HG02798 (cell line): ENCODE measurements at regions not wholly inside any gene's neighbourhood (a gene's known extent, or its start where the extent isn't known, plus 50 kb on each side); places are given as distances from the start of the nearest gene placed in this dataset.
"Not testable (repeated sequence)": the region's sequence is repeated elsewhere in the genome, so short reads cannot be mapped to it uniquely, and the experiment has no call there.

Experiments used
- ATAC-seq: cut with Tn5 transposase; IDR thresholded peaks from one replicate; pipeline ENCODE4 v1.9.1; 2021; ENCODE audit warnings: mild to moderate bottlenecking; ENCODE audit not compliant: unreplicated experiment, poor library complexity

DNA sequence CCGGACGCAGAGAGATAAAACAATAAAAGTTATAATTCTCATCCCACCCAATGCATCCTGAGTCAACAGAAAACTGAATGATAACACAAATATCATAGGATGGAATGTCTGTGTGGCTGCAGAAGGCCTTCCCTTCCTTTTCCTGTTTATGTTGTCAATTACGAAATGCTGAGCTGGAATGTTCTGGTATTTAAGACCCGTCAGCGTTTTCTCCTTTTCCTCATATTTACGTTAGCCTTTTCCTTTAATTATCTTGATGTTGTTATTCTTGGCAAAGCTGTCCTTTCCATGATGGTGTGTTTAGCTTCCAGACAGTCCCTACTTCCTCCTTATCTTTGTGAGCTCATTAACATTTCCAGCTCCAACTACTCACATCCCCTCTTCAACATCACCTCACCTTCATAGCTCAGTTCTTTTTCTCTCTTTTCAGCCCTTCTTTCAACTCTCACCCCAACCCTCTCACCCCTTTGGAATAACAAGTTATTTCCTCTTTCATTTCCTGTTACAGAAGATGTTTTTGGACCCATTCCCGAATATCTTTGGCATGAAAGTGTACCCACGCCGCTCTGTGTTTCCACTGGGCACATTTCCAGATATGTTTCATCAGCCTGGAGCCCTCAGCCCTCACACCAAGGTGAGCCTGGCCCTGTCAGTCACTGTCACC is 221.6 kb downstream of the NR2F1-AS1 start:
- ATAC-seq = no peak

- no peak for ATAC-seq
These were observed 222.8 kb downstream of the NR2F1-AS1 start for GRCh38 chr5:93358176-93358575.

GRCh38 chr5:93357686-93358085 is 223.3 kb downstream of the NR2F1-AS1 start:
- no peak for ATAC-seq

- ATAC-seq = no peak
These were observed 225.3 kb downstream of the NR2F1-AS1 start for GRCh38 chr5:93355691-93356090.

DNA sequence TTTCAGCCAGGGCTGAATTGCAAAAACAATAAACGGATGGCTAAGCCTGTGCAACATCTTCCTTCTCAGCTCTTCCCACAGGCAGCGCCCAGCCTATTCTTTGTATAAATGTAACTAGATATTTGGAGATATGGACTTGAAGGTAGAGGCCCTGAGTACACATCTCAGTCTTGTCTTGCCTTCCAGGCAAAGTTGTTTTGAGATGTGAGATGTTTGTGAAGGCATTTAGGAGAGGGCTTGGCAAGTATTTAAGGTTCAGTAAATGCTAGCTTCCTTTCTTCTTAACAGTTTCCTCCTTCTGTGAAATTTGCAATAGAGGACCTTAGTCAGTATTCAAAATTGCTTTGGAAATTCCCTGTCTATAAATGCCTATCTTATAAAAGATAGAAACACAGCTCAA is 228.8 kb downstream of the NR2F1-AS1 start:
- no peak for ATAC-seq

- ATAC-seq = peak; percentile 52
These were observed 231.4 kb downstream of the NR2F1-AS1 start for GRCh38 chr5:93349613-93350012.

DNA sequence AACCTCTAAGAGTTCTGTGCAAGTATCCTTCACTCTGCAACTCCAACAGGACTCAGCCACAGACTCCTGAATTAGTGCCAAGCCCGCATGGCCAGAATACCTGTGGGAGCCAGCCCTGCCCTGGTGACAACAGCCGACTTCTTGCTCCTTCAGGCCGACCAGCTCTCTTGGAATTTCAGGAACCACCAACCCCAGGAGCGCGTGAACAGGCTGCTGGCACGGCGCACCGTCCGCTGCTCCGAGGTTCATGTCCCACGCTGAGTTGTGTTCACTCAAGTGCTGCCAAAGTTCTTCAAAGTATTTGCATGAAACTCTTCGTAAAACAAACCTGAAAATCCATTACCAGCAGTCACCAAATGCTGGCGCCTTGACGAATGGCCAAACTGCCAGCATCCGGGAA is 232.8 kb downstream of the NR2F1-AS1 start:
- ATAC-seq = no peak

- not testable (repeated sequence) for ATAC-seq
These were observed 234.2 kb downstream of the NR2F1-AS1 start for GRCh38 chr5:93346850-93347249.

DNA sequence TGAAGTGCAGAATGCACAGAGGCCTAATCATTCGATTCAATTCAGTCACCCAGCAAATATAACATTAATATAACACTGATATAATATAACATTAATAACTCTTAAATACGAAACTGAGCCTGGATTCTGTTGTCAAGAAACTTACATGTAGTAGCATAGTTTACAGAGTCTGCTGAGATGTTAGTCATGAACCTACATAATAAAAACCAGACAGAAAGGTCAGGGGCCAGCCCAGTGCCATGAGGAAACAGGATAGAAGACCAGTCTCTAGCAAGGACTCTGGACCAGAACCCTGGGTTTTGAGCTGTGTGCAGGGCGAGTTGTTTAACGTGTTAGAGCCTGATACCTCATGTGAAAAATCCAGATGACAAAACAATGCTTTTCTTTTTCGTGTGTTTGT is 234.7 kb downstream of the NR2F1-AS1 start:
- ATAC-seq = no peak

- peak; percentile 35 for ATAC-seq
These were observed 237.4 kb downstream of the NR2F1-AS1 start for GRCh38 chr5:93343570-93343969.

GRCh38 chr5:93342563-93343061 is 238.4 kb downstream of the NR2F1-AS1 start:
- ATAC-seq = peak; percentile 79

GRCh38 chr5:93340881-93341280 is 240.1 kb downstream of the NR2F1-AS1 start:
- no peak for ATAC-seq

GRCh38 chr5:93337138-93337537 is 243.9 kb downstream of the NR2F1-AS1 start:
- no peak for ATAC-seq

DNA sequence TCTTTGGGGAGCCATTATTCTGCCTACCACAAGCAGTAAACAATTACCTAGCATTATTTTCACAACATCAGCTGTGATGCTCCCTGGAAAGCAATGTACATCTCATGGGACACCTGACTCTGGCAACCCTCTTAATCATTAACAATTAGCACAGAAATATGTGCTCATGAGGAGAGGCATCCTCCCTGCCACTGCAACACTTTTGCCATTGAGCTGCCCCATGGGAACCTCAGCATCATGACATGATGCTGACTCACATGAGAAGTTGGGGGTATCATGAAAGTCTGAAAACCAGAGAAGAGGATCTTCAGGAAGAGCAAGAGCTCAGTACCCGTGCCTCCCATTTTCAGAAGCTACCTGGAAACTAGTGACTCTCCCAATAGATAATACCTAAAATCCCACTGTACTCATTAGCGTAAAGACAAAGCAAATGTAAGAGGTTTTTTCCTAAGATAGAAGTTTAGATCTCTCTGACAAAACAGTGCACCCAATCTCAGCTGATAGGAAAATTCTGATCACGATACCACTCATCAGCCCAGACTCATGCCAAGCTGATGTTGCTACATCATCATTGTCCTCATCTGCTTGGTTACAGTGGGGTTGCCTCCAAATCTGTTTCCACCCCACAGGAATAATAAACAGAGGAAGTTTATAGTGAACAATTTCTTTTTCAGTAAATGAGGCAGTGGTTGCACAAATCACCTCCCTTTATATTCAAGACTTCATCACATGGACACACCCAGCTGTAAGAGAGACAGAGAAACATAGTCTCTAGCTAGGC is 244.5 kb downstream of the NR2F1-AS1 start:
- peak; percentile 49 for ATAC-seq

DNA sequence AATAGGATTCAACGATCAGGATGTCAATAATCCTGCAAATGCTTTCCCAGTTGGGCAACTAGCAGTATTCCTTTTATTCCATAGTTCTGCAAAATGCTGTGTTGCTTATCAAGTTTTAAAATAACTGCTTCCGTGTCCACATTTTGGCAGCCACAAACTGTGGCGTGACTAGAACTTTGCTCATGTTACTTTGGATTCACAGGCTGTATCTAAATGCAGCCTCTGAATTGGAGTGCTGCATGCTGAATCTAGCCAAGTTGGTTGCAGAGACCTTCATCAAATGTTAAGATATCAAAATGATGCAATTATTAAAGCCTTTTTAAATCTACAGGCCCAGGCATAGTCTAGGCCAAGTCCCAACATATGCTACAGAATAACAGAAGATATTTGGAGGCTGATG is 249.2 kb downstream of the NR2F1-AS1 start:
- ATAC-seq = no peak

GRCh38 chr5:93331241-93331640 is 249.8 kb downstream of the NR2F1-AS1 start:
- no peak for ATAC-seq

- no peak for ATAC-seq
These were observed 250.5 kb downstream of the NR2F1-AS1 start for GRCh38 chr5:93330506-93330905.

GRCh38 chr5:93329756-93330155 is 251.3 kb downstream of the NR2F1-AS1 start:
- no peak for ATAC-seq

DNA sequence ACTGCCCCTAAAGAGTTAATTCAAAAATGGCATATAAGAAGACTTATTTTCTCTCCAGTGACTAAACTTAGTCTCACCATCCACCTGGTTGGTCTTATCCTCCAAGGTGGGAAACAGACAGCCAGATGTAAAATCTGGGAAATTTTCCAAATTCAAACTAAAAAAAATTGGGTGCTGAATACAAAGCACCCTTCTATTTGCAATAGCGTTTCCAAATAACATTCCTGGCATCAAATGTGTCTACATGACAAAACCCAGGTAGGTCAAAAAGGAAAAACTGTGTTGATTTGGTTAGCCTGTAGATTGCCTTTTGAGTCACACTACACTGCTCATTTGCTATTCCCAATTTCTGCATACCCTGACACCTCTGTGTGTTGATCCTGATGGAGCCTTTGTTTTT is 252.2 kb downstream of the NR2F1-AS1 start:
- no peak for ATAC-seq

DNA sequence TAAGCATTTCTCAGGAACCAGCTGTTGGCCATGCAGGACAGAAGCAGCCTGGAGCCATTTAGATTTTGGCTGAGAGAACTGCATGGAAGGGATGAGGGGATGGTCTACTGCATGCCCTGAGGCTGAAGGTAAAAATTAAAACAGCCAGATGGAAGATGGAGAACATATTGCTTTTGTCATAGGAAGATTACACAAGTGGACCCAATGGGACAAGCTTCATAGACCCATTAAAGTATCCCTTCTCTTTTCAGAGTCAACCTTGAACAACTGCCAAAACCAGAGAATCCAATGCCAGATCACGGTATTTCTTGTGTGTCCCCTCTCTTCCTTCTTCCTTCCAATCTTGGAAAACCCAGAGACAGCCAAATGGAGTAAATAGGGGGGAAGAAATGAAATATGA is 253.4 kb downstream of the NR2F1-AS1 start:
- no peak for ATAC-seq

DNA sequence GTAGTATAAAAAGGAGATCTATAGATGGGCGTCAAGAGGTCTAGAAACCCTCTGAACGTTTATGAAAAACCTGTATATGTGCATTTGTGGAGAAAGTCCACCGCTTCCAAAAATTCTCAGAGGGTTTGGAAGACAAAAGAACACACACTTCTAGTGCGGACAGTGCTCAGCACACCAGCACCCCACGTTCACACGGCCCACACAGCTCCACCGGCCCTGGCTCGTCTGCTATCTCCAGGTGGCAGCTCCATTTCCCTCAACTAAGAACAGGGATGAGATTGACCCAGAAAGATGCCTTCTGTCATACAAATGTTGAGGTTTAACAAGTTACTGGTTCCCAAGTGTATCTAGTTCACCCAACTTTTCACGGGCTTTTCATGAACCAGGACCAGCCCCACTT is 255.1 kb downstream of the NR2F1-AS1 start:
- no peak for ATAC-seq
